ENCODE measurements at regions not wholly inside any gene's neighbourhood (a gene's known extent, or its start where the extent isn't known, plus 50 kb on each side); places are given as distances from the start of the nearest gene placed in this dataset.

- TF ChIP-seq CTCF (IDR thresholded peaks at IDR 0.05) (no peak), POLR2AphosphoS5 (IDR thresholded peaks at IDR 0.05) (no peak), POLR2A (IDR thresholded peaks at IDR 0.05) (no peak)
These were observed 437.8 kb downstream of the LTN1 start for GRCh38 chr21:28554660-28555475.
